Stimulated activated CD8-positive, alpha-beta memory T cell treated with anti-CD3 and anti-CD28 coated beads, Interleukin-7, amount 100 ng/mL, for 48 hours (primary cell): ENCODE measurements at regions not wholly inside any gene's neighbourhood (a gene's known extent, or its start where the extent isn't known, plus 50 kb on each side); places are given as distances from the start of the nearest gene placed in this dataset.

Experiments used
- DNase-seq, 2 donors: peaks; one replicate each; pipeline ENCODE4 v3.0.0-alpha.2; 2020; ENCODE audit warnings: low read depth in 1 of 2; ENCODE audit errors: extremely low read depth in 1 of 2

- DNase-seq, result no peak
These were observed 181.1 kb upstream of the STXBP5 start for GRCh38 chr6:147023148-147023547.

DNA sequence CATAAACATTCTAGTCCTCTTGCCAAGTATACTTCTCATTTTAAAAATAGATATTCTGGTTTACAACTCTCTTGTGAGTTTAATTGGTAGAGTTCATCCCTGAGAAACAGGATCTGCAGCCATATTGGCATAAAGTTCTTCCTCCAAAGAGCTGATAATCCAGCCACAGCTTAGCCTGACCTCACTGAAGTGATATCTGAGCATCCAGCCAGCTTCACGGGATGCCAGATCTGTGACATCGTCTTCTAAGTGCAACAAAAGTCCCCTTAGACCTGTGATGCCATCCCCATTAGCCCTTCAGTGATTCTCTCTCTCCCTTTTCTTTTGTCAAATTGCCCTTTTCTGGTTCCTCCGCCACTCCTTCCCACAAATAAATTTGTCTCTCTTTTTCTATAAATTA is 180.6 kb upstream of the STXBP5 start:
- no peak for DNase-seq

- no peak for DNase-seq
These were observed 174.3 kb upstream of the STXBP5 start for GRCh38 chr6:147029923-147030322.

DNA sequence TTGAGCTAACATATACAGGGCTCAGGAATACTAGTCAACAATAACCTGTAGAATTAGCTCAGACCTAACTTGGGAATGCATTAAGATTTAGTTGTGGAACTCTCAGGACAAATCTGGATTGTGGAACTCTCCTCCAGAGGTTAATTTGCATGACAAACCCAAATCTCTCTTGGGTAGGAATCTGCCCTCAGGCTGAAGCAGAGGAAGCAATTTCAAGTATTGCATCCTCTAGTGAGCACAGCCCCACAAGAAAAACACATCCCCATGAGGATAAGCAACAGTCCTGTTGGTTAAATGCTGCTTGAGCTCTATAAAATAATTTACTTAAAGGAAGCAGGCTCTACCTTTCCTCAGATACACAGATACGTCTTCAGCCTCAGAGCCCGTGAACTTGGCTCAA is 170.9 kb upstream of the STXBP5 start:
- DNase-seq, result no peak

DNA sequence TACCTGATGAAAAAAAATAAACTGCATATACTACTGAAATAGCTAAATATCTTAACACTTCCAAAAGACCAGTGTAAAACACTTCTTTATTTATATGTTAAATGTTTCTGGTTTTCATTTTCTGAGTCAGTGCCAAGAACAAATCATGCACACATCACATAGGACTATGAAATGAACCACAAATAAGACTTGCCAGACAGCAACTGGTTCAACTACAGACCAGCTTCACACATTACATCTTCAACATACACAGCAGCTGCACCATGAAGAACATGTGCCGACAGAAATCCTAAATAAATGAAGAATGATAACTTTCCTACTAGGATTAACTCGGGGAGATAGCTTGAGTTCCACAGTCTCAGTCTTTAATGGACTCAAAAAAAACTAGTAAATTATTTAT is 168.3 kb upstream of the STXBP5 start:
- no peak for DNase-seq

DNA sequence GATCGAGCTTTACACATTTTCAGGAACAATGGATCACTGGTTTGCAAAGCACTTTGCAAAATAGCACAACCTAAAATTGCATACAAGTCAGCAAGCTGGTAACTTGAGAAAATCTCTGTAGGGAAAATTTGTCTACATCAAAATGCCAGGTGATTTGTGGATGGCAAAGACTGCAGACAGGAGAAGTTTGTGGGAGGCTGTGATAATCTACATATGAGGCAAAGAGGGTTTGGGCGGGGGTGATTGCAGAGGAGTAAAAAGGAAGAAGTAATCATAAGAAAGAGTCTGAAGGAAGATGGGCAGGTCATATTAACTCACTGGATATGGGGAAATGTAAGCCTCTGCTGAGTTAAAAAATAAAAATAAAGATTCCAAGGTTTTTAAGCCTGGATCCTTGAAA is 166.3 kb upstream of the STXBP5 start:
- no peak for DNase-seq

DNA sequence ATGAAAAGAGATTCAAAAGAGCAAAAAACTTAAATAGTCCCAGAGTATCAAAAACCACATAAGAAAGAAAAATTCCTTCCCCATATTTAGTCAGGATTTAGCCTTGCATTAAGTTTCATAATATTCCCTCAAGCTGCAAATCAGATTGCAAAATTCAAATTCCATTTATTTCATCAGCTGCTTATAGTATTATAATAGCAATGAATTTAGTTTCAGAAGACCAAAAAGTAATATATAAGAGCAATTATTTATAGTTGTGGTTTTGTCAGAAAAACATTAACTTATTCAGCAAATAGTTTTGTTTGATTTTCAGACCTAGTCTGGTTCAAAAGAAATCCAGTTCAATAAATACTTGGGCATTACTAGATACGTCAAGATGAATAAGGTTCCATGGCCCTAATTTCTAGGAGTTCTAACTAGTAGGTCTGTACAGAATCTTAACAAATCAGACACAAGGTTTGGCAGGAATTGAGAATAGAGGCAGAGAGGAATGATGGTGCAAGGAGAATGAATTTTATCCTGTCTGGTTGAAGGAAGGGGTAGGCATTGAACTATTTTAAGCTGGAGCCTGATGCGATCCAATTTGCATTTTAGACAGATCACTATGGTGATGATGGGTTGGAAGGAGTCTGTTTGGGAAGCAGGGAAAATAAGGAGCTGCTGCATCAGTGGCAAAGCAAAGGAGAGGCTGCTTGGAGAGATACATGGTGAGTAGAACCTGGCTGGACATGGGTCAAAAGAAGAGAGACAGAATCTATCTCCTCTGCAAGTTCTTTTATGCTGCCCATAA is 163.9 kb upstream of the STXBP5 start:
- DNase-seq, result no peak

GRCh38 chr6:147042679-147043078 is 161.5 kb upstream of the STXBP5 start:
- no peak for DNase-seq

DNA sequence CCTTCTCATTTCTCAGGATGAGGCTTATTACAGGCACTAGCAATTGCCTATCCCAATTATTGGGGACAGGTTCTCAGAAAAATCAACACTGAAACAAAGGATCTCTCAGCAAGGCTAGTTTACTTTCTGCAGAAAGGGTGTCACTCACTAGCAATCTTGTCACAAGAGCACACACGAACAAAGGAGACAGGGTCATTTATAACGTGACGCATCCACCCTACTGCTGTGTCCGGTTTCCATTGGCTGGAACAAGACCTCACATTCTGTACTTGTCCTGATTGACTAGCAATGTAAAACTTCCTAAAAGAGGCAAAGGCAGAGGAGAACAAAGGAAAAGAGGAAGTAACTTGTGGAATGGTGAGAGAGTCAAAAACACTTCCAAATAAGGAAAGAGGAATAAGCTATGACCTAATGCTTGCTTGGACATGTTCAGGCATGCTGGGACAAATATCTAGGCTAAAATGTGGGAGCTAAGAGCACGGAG is 160.2 kb upstream of the STXBP5 start:
- DNase-seq, result no peak

GRCh38 chr6:147046141-147046877 is 157.9 kb upstream of the STXBP5 start:
- no peak for DNase-seq

- DNase-seq, result no peak
These were observed 155.3 kb upstream of the STXBP5 start for GRCh38 chr6:147048930-147049329.

DNA sequence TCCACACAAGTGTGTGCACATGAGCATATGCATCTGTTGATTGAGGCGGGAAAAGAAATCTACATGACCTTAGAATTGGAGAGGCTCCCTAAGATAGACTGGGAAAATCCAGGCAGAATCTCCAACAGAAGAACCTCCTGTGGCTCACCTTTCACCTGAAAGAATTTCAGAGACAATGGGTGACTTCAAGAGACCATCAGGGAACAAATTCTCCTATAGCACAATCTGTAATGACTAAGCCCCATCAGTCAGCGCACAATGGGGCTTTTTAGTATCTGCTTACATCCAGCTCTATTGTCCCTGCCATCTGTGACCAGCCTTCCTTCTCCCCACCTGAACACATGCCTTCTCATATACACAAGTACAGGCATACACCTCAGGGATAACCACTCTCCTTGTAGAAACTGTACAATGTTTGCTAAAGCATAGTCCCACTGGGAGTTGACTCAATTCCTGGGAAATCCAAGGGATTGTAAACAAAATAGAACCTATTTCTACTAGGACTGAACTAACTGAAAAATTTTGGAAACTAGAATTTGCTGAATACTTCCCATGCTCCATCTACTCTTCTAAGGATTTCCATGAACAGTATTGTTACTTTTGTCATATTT is 150.8 kb upstream of the STXBP5 start:
- DNase-seq, result no peak

DNA sequence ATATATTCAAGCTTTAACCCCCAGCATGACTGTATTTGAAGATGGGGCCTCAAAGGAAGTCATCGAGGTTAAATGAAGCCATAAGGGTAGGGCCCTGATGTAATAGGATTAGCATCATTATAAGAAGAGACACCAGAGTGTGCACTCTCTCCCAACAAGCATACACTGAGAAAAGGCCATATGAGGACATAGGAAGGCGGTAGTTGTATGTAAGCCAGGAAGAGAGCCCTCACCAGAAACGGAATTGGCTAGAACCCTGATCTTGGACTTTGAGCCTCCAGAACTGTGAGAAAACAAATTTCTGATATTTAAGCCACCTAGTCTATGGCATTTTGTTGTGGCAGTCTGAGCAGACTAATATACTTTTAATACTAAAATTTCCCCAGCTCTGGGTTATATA is 150.1 kb upstream of the STXBP5 start:
- no peak for DNase-seq

DNA sequence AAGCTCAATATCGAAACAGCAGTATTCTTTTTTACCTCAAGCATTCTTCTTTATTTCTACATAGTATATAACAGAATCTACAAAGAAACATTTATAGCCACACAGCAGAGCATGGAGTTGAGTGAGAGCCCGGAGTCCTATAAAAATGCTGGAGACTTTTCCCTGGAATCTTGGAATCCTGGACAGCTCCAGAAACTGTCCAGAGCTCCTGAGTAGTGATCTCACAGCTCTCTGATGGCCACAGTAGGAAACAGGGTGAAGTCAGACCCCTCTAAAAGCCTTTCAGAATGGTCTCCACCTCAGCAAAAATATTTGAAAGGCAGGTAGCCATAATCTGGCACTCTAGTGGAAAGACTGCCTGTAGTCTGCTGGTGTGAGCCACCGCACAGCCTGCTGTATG is 149.3 kb upstream of the STXBP5 start:
- no peak for DNase-seq

- DNase-seq, result no peak
These were observed 148.3 kb upstream of the STXBP5 start for GRCh38 chr6:147055821-147056392.

- no peak for DNase-seq
These were observed 147.0 kb upstream of the STXBP5 start for GRCh38 chr6:147057188-147057587.

DNA sequence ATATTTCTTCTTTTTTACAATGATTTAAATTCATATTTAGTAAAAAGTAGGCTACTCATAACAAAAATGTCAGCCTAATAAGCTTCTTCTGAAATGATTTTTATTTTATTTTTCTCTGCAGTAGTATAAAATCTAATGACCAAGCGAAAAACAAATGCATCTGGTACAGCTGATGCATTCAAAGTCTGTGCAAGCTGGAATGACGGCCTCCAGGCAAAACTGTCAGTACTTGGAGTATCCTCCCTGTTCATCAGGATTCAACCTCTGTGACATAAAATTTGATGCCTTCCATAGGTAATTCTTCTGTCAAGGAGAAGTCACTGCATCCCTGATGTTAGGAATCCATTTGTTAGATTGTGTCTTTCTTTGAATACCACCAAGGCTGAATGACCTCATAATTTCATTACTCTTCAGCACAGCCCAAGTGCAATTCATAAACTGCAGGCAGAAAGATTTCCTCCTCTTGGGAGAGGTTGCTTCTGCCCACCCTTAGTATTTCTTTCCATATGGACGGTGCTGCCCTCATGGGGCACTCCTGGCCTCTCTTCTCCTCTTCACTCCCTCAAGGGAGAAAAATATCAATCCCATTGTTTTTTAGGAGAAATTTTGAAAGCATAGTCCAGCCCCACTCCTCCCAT is 146.4 kb upstream of the STXBP5 start:
- no peak for DNase-seq

DNA sequence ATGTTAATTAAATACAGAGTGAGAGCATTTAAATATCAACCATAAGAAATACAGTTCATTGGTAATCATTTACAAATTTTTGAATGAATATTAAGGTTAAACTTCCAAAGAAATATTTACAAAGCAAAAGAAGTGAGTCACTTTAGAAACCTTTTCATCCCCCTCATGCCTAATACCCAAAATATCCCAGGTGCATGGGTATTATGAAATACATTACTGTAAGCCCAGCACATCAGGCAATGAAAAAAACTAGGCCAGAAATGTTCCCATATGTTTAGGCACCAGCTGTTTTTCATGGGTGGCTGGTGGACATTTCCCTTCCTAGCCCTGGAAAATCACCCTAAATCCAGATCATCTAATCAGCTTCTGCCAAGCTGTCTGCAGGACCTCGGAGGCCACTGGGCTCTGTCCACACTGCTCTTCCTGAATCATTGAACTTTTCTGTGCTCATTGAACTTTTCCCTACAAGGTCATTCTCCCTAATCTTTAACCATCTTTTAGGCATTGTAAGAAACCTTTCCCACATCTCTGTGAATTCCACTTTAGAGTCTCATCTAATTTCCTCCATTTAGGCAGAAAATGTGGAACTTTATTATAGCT is 145.3 kb upstream of the STXBP5 start:
- DNase-seq, result no peak

GRCh38 chr6:147060636-147061035 is 143.6 kb upstream of the STXBP5 start:
- DNase-seq, result no peak

GRCh38 chr6:147061252-147061651 is 143.0 kb upstream of the STXBP5 start:
- DNase-seq, result no peak
